ENCODE measurements at regions not wholly inside any gene's neighbourhood (a gene's known extent, or its start where the extent isn't known, plus 50 kb on each side); places are given as distances from the start of the nearest gene placed in this dataset.
A peak's percentile ranks its signal among the peaks of the same experiment; 100 is the strongest.

GRCh38 chr6:68139130-68139529 lies 496.0 kb upstream of the ADGRB3 start:
- Histone ChIP-seq H2AK5ac (ENCODE audit: low read depth, low read length) (no peak overlapping the region), H3K79me2 (ENCODE audit: control insufficient read depth in 1 of 2, insufficient read depth in 2 of 2, low read length in 2 of 2) (no peaks in the 10 kb centered on the region), H3K4me2 (ENCODE audit: insufficient read depth in 1 of 2, low read depth in 2 of 2, low read length in 2 of 2) (peak overlapping the region; percentile 5 to 7; a peak in 1 of 4 replicates), H4K91ac (replicated peaks; ENCODE audit: insufficient read length, low read length) (no peak overlapping the region), H3K9me3 (ENCODE audit: insufficient read depth in 2 of 2, low read depth in 1 of 2, low read length in 1 of 2) (peaks cover 4% of the 10 kb centered on the region in 2 experiments; a peak in 3 of 4 replicates), H2BK5ac (ENCODE audit: low read depth, low read length) (no peak overlapping the region), H4K8ac (ENCODE audit: extremely low read depth, insufficient read depth, low read length) (no peak overlapping the region), H3K4ac (replicated peaks; ENCODE audit: insufficient read length, low read depth, low read length) (no peak overlapping the region), H3K27ac (ENCODE audit: low read depth, low read length) (no peak overlapping the region), H3K56ac (replicated peaks; ENCODE audit: insufficient read length, low read depth, low read length) (no peak overlapping the region), H3K79me1 (ENCODE audit: low read depth, low read length) (no peaks in the 10 kb centered on the region), H3K4me3 (ENCODE audit: extremely low read depth in 1 of 4, insufficient read depth in 2 of 4, low read depth in 3 of 4, low read length in 4 of 4) (peak overlapping the region in 1 of 4 experiments; percentile 24; a peak in 1 of 8 replicates), H3K9ac (replicated peaks in 1 of 4; ENCODE audit: extremely low read depth in 1 of 4, low read depth in 3 of 4, low read length in 3 of 4) (no peak overlapping the region), H2AFZ (ENCODE audit: low read length) (no peak overlapping the region), H3K27me3 (replicated peaks in 1 of 4; ENCODE audit: control insufficient read depth in 3 of 4, extremely low read depth in 1 of 4, insufficient read depth in 3 of 4, low read length in 3 of 4) (no peaks in the 10 kb centered on the region), H3K23me2 (ENCODE audit: low read depth, low read length) (no peaks in the 10 kb centered on the region), H3K23ac (ENCODE audit: insufficient read length) (no peak overlapping the region), H2BK12ac (ENCODE audit: low read depth, low read length) (no peak overlapping the region), H3K36me3 (ENCODE audit: control insufficient read depth in 2 of 4, insufficient read depth in 4 of 4, low read length in 3 of 4) (no peaks in the 10 kb centered on the region; a peak in 1 of 8 replicates), H2BK15ac (ENCODE audit: low read length) (no peak overlapping the region), H3K18ac (ENCODE audit: extremely low read depth, low read length) (peak overlapping the region; percentile 48; the same call in 1 of the 2 replicates), H4K5ac (ENCODE audit: insufficient read length, low read depth, low read length) (no peak overlapping the region), H3K14ac (ENCODE audit: insufficient read length) (no peak overlapping the region), H4K20me1 (replicated peaks in 1 of 2; ENCODE audit: control insufficient read depth in 1 of 2, insufficient read depth in 2 of 2, low read length in 2 of 2) (no peaks in the 10 kb centered on the region), H3K4me1 (replicated peaks in 1 of 4; ENCODE audit: control insufficient read depth in 3 of 4, insufficient read depth in 4 of 4, low read length in 3 of 4) (peaks cover 0 to 7% (median 5%) of the 10 kb centered on the region in 4 experiments; a peak in 3 of 7 replicates), H2BK120ac (replicated peaks; ENCODE audit: low read depth, low read length) (no peak overlapping the region), H2BK20ac (ENCODE audit: low read length) (no peak overlapping the region)
- DNase-seq (ENCODE audit: low read depth in 1 of 2, low spot score in 2 of 2) (peak in 1 of 2 experiments; percentile 33), FAIRE-seq (no peak)
- WGBS, 2 experiments (ENCODE audit: extremely low coverage in 1 of 2, insufficient coverage in 1 of 2, insufficient read length in 1 of 2, insufficient replicate concordance in 2 of 2, low coverage in 1 of 2, low lambda C conversion rate in 2 of 2, missing lambda C conversion rate in 1 of 2) = 13% methylated on average over 1 of the region's 1 CpG; no CpG with 5 or more reads in 1 of the 2 experiments
- TF ChIP-seq CHD1 (IDR thresholded peaks at IDR 0.05; ENCODE audit: low read depth, low read length) = no peak
- TF ChIP-seq NANOG (IDR thresholded peaks at IDR 0.05; ENCODE audit: insufficient read depth, low read depth, low read length, poor library complexity, severe bottlenecking) = peak; percentile 17
- POLR2A ChIA-PET (ENCODE audit: partially characterized antibody) = no interaction called here
- CTCF ChIA-PET (ENCODE audit: partially characterized antibody) = interaction anchor here (0.6 kb wide), 1 partner anchor 308 kb away, joined by 3 read pairs; no protein-coding TSS in a partner anchor

Data from H1 (cell line).